ENCODE measurements at regions not wholly inside any gene's neighbourhood (a gene's known extent, or its start where the extent isn't known, plus 50 kb on each side); places are given as distances from the start of the nearest gene placed in this dataset.
"Not testable (repeated sequence)": the region's sequence is repeated elsewhere in the genome, so short reads cannot be mapped to it uniquely, and the experiment has no call there.

DNA sequence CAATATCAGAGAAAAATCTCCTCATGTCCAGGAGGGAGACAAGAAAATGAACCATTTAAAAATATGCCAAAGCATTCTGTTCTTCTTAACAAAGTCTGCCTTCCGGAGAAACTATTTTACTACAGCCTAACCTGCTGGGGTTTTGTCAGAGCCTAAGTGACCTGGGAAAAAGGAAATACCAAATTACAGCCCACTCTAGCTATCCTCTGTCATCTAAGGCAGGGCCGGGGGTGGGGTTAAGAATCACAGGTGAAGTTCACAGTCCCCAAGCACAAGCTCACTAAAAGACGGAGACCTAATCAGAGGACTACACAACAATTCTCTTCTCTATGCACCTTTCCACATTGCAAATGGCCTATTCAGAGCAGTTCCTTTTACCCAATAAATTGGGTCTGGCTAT is 116.6 kb downstream of the TRIM42 start:
- Mint-ChIP-seq H3K27ac (no peak overlapping the region), H3K36me3 (peaks cover 10% of the 10 kb centered on the region), H3K9me3 (peaks cover 8 to 11% of the 10 kb centered on the region in 2 donors), H3K27me3 (ENCODE audit: low read depth in 2 of 2) (no peaks in the 10 kb centered on the region), H3K4me3 (no peak overlapping the region), H3K4me1 (no peaks in the 10 kb centered on the region)
- DNase-seq (no peak), ATAC-seq (no peak)
- Histone ChIP-seq H3K36me3 (ENCODE audit: control insufficient read depth, insufficient read depth, low read length) (no peaks in the 10 kb centered on the region), H3K27ac (ENCODE audit: low read length) (no peak overlapping the region), H3K9me3 (ENCODE audit: control insufficient read depth, insufficient read depth, low read length) (no peaks in the 10 kb centered on the region), H3K4me3 (ENCODE audit: low read length) (no peak overlapping the region), H3K4me1 (ENCODE audit: control insufficient read depth, insufficient read depth, low read length) (no peaks in the 10 kb centered on the region), H3K27me3 (ENCODE audit: control insufficient read depth, insufficient read depth, low read length) (no peaks in the 10 kb centered on the region)
- intact Hi-C loops (cut with micrococcal nuclease) = no loop called here
- TF ChIP-seq, protein P1, sequence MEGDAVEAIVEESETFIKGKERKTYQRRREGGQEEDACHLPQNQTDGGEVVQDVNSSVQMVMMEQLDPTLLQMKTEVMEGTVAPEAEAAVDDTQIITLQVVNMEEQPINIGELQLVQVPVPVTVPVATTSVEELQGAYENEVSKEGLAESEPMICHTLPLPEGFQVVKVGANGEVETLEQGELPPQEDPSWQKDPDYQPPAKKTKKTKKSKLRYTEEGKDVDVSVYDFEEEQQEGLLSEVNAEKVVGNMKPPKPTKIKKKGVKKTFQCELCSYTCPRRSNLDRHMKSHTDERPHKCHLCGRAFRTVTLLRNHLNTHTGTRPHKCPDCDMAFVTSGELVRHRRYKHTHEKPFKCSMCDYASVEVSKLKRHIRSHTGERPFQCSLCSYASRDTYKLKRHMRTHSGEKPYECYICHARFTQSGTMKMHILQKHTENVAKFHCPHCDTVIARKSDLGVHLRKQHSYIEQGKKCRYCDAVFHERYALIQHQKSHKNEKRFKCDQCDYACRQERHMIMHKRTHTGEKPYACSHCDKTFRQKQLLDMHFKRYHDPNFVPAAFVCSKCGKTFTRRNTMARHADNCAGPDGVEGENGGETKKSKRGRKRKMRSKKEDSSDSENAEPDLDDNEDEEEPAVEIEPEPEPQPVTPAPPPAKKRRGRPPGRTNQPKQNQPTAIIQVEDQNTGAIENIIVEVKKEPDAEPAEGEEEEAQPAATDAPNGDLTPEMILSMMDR (IDR thresholded peaks at IDR 0.05) = no peak
- WGBS (ENCODE audit: insufficient coverage) = 79% methylated on average over 2 of the region's 3 CpGs

DNA sequence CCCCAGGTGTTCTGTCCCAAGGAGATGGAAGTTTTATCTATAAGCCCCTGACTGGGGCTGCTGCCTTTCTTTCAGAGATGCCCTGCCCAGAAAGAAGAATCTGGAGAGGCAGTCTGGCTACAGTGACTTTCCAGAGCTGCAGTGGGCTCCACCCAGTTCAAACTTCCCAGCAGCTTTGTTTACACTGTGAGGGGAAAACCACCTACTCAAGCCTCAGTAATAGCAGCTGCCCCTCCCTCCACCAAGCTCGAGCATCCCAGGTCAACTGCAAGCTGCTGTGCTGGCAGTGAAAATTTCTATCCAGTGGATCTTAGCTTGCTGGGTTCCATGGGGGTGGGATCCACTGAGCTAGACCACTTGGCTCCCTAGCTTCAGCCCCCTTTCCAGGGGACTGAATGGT is 125.0 kb downstream of the TRIM42 start:
- H3K36me3 ChIP-seq (ENCODE audit: control insufficient read depth, insufficient read depth, low read length); H3K27ac ChIP-seq (ENCODE audit: low read length); H3K9me3 ChIP-seq (ENCODE audit: control insufficient read depth, insufficient read depth, low read length); H3K27me3 Mint-ChIP-seq (ENCODE audit: low read depth in 2 of 2); H3K27ac Mint-ChIP-seq; ATAC-seq; intact Hi-C loops (cut with micrococcal nuclease); H3K36me3 Mint-ChIP-seq; H3K27me3 ChIP-seq (ENCODE audit: control insufficient read depth, insufficient read depth, low read length); H3K4me3 ChIP-seq (ENCODE audit: low read length); H3K4me1 ChIP-seq (ENCODE audit: control insufficient read depth, insufficient read depth, low read length); DNase-seq; H3K4me1 Mint-ChIP-seq; H3K4me3 Mint-ChIP-seq; H3K9me3 Mint-ChIP-seq: not testable (repeated sequence)
- 17% methylated on average over 1 of the region's 1 CpG for WGBS (ENCODE audit: insufficient coverage)

- Histone ChIP-seq H3K36me3 (ENCODE audit: control insufficient read depth, insufficient read depth, low read length) (no peaks in the 10 kb centered on the region), H3K27ac (ENCODE audit: low read length) (no peak overlapping the region), H3K4me3 (ENCODE audit: low read length) (no peak overlapping the region), H3K4me1 (ENCODE audit: control insufficient read depth, insufficient read depth, low read length) (no peaks in the 10 kb centered on the region), H3K9me3 (ENCODE audit: control insufficient read depth, insufficient read depth, low read length) (no peaks in the 10 kb centered on the region), H3K27me3 (ENCODE audit: control insufficient read depth, insufficient read depth, low read length) (no peaks in the 10 kb centered on the region)
- no peak for ATAC-seq
- Mint-ChIP-seq H3K36me3 (no peaks in the 10 kb centered on the region), H3K9me3 (peaks cover 2 to 4% of the 10 kb centered on the region in 2 donors), H3K4me3 (no peak overlapping the region), H3K27me3 (ENCODE audit: low read depth in 2 of 2) (peaks cover 0 to 4% of the 10 kb centered on the region in 2 donors), H3K27ac (no peak overlapping the region), H3K4me1 (no peaks in the 10 kb centered on the region)
- WGBS (ENCODE audit: insufficient coverage) = 69% methylated on average over 2 of the region's 2 CpGs
- TF ChIP-seq, protein P1 (IDR thresholded peaks at IDR 0.05) = no peak
- no peak for DNase-seq
- intact Hi-C loops (cut with micrococcal nuclease) = no loop called here
These were observed 131.5 kb downstream of the TRIM42 start for GRCh38 chr3:140809316-140809715.

GRCh38 chr3:140816372-140817195 is 125.1 kb upstream of the SLC25A36 start:
- Mint-ChIP-seq H3K27ac (no peak overlapping the region), H3K4me3 (no peak overlapping the region)

More at GRCh38 chr3:140816372-140817195, 125.1 kb upstream of the SLC25A36 start:
- no peaks in the 10 kb centered on the region for H3K4me1 ChIP-seq (ENCODE audit: control insufficient read depth, insufficient read depth, low read length)
- WGBS (ENCODE audit: insufficient coverage) = 78% methylated on average over 2 of the region's 6 CpGs
- H3K4me1 Mint-ChIP-seq = no peaks in the 10 kb centered on the region
- ATAC-seq (no peak), DNase-seq (no peak)
- H3K36me3 Mint-ChIP-seq = no peaks in the 10 kb centered on the region
- no peak overlapping the region for H3K4me3 ChIP-seq (ENCODE audit: low read length)
- H3K27ac ChIP-seq (ENCODE audit: low read length) = no peak overlapping the region
- intact Hi-C loops (cut with micrococcal nuclease) = no loop called here
- peaks cover 0 to 3% of the 10 kb centered on the region in 2 donors for H3K9me3 Mint-ChIP-seq
- no peaks in the 10 kb centered on the region for H3K9me3 ChIP-seq (ENCODE audit: control insufficient read depth, insufficient read depth, low read length)
- peaks cover 3 to 5% of the 10 kb centered on the region in 2 donors for H3K27me3 Mint-ChIP-seq (ENCODE audit: low read depth in 2 of 2)
- no peaks in the 10 kb centered on the region for H3K36me3 ChIP-seq (ENCODE audit: control insufficient read depth, insufficient read depth, low read length)
- no peaks in the 10 kb centered on the region for H3K27me3 ChIP-seq (ENCODE audit: control insufficient read depth, insufficient read depth, low read length)
- TF ChIP-seq, protein P1 (IDR thresholded peaks at IDR 0.05) = no peak
